ENCODE measurements at regions not wholly inside any gene's neighbourhood (a gene's known extent, or its start where the extent isn't known, plus 50 kb on each side); places are given as distances from the start of the nearest gene placed in this dataset.

DNA sequence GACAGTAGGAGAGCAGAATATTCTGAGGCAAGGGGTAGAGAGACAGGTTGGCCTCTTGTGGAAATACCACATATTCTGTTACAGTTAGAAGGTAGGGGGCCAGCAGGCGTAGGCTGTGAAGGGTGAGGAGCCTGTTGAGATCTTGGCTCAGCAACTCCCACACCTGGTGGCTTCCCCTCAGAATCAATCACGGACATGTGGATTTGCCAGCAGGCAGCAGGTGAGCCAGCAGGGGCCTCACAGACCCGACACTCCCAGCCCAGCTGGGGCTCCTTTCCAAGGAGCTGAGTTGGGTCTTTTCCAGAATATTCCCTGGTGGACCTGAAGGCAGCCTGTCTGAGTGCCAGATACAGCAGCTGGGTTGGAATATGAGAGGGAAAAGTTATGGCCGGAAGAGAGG is 150.0 kb upstream of the CRY1 start:
- Histone ChIP-seq H3K4me3 (ENCODE audit: low read depth, low read length, poor library complexity, severe bottlenecking) (no peak overlapping the region), H3K36me3 (ENCODE audit: insufficient read depth, low read length) (no peaks in the 10 kb centered on the region), H3K79me2 (ENCODE audit: insufficient read depth, low read depth, low read length) (no peaks in the 10 kb centered on the region), H3K9me3 (ENCODE audit: low read length) (no peaks in the 10 kb centered on the region), H3K9me2 (ENCODE audit: insufficient read depth, low read length) (no peaks in the 10 kb centered on the region), H3K4me2 (ENCODE audit: low read length) (no peak overlapping the region), H2AFZ (ENCODE audit: low read length) (no peak overlapping the region), H4K20me1 (ENCODE audit: insufficient read depth, low read length) (no peaks in the 10 kb centered on the region), H3K4me1 (ENCODE audit: insufficient read depth, low read length, poor library complexity, severe bottlenecking) (no peaks in the 10 kb centered on the region), H3K27ac (ENCODE audit: low read depth, low read length, poor library complexity, severe bottlenecking) (no peak overlapping the region)
- no peak for DNase-seq (ENCODE audit: low spot score)
- no peak for TF ChIP-seq EZH2phosphoT487 (IDR thresholded peaks at IDR 0.05; ENCODE audit: borderline replicate concordance, low read depth, low read length)
- TF ChIP-seq, protein P1, sequence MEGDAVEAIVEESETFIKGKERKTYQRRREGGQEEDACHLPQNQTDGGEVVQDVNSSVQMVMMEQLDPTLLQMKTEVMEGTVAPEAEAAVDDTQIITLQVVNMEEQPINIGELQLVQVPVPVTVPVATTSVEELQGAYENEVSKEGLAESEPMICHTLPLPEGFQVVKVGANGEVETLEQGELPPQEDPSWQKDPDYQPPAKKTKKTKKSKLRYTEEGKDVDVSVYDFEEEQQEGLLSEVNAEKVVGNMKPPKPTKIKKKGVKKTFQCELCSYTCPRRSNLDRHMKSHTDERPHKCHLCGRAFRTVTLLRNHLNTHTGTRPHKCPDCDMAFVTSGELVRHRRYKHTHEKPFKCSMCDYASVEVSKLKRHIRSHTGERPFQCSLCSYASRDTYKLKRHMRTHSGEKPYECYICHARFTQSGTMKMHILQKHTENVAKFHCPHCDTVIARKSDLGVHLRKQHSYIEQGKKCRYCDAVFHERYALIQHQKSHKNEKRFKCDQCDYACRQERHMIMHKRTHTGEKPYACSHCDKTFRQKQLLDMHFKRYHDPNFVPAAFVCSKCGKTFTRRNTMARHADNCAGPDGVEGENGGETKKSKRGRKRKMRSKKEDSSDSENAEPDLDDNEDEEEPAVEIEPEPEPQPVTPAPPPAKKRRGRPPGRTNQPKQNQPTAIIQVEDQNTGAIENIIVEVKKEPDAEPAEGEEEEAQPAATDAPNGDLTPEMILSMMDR (conservative IDR thresholded peaks at IDR 0.05; ENCODE audit: low read length): no peak
- CTCF ChIA-PET (ENCODE audit: unreplicated experiment): no interaction called here
- POLR2A ChIA-PET: no interaction called here
- no TSS peak for BruUV-seq (replicated peaks)
- intact Hi-C loops (cut with micrococcal nuclease; ENCODE audit: unreplicated experiment): no loop called here

DNA sequence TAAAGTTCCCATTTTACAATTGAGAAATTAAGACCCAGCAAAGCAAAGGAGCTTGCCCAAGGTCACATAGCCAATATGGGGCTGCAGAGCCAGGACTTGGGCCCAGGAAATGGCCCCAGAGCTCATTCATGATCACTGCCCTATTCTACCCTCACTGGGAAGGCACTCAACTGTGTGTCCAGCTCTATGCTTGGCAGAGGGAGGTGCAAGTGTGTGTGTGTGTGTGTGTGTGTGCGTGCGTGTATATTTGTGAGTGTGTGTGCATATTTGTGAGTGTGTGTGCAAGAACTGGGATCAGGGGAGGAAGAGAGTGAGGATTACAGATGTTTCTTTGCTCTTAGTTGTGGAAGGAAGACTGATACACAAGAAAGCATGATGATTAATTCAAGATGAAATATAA is 151.2 kb upstream of the CRY1 start:
- intact Hi-C loops (cut with micrococcal nuclease; ENCODE audit: unreplicated experiment): no loop called here
- H3K4me1 ChIP-seq (ENCODE audit: insufficient read depth, low read length, poor library complexity, severe bottlenecking): no peaks in the 10 kb centered on the region
- H3K4me3 ChIP-seq (ENCODE audit: low read depth, low read length, poor library complexity, severe bottlenecking): no peak overlapping the region
- no peak overlapping the region for H2AFZ ChIP-seq (ENCODE audit: low read length)
- no peaks in the 10 kb centered on the region for H3K9me3 ChIP-seq (ENCODE audit: low read length)
- H3K36me3 ChIP-seq (ENCODE audit: insufficient read depth, low read length): no peaks in the 10 kb centered on the region
- TF ChIP-seq, protein P1 (conservative IDR thresholded peaks at IDR 0.05; ENCODE audit: low read length): no peak
- TF ChIP-seq EZH2phosphoT487 (IDR thresholded peaks at IDR 0.05; ENCODE audit: borderline replicate concordance, low read depth, low read length): no peak
- no peaks in the 10 kb centered on the region for H3K9me2 ChIP-seq (ENCODE audit: insufficient read depth, low read length)
- H3K79me2 ChIP-seq (ENCODE audit: insufficient read depth, low read depth, low read length): no peaks in the 10 kb centered on the region
- CTCF ChIA-PET (ENCODE audit: unreplicated experiment): no interaction called here
- POLR2A ChIA-PET: interaction anchor here (0.5 kb wide), 1 partner anchor 434 kb away, joined by 3 read pairs; no protein-coding TSS in a partner anchor
- H3K27ac ChIP-seq (ENCODE audit: low read depth, low read length, poor library complexity, severe bottlenecking): no peak overlapping the region
- DNase-seq (ENCODE audit: low spot score): no peak
- H4K20me1 ChIP-seq (ENCODE audit: insufficient read depth, low read length): no peaks in the 10 kb centered on the region
- H3K4me2 ChIP-seq (ENCODE audit: low read length): no peak overlapping the region
- BruUV-seq (replicated peaks): no TSS peak

DNA sequence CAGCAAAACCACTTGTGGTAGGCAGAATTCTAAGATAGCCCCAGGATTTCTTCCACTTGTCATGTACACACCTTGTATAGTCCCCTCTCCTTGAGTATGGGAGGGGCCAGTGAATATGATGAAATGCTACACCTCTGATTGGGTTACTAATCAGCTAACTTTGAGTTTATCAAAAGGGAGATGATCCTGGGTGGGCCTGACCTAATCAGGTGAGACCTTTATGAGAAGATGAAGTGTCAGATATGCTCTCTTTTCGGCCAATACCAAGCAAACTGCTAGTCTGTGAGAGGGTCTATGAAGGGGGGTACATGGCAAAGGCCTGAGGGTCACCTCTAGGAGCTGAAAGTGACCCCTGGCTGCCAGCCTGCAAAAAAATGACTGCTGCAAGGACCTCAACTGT is 154.3 kb upstream of the CRY1 start:
- Histone ChIP-seq H2AFZ (ENCODE audit: low read length) (no peak overlapping the region), H3K36me3 (ENCODE audit: insufficient read depth, low read length) (no peaks in the 10 kb centered on the region), H3K4me2 (ENCODE audit: low read length) (no peak overlapping the region), H3K4me3 (ENCODE audit: low read depth, low read length, poor library complexity, severe bottlenecking) (no peak overlapping the region), H3K9me2 (ENCODE audit: insufficient read depth, low read length) (no peaks in the 10 kb centered on the region), H3K4me1 (ENCODE audit: insufficient read depth, low read length, poor library complexity, severe bottlenecking) (no peaks in the 10 kb centered on the region), H3K9me3 (ENCODE audit: low read length) (no peaks in the 10 kb centered on the region), H3K27ac (ENCODE audit: low read depth, low read length, poor library complexity, severe bottlenecking) (no peak overlapping the region), H4K20me1 (ENCODE audit: insufficient read depth, low read length) (no peaks in the 10 kb centered on the region), H3K79me2 (ENCODE audit: insufficient read depth, low read depth, low read length) (no peaks in the 10 kb centered on the region)
- ChIA-PET POLR2A (no interaction called here), CTCF (ENCODE audit: unreplicated experiment) (no interaction called here)
- no peak for DNase-seq (ENCODE audit: low spot score)
- TF ChIP-seq EZH2phosphoT487 (IDR thresholded peaks at IDR 0.05; ENCODE audit: borderline replicate concordance, low read depth, low read length): no peak
- TF ChIP-seq, protein P1 (conservative IDR thresholded peaks at IDR 0.05; ENCODE audit: low read length): no peak
- BruUV-seq (replicated peaks): no TSS peak
- intact Hi-C loops (cut with micrococcal nuclease; ENCODE audit: unreplicated experiment): no loop called here
